NB4 (cell line): ENCODE measurements at regions not wholly inside any gene's neighbourhood (a gene's known extent, or its start where the extent isn't known, plus 50 kb on each side); places are given as distances from the start of the nearest gene placed in this dataset.

Experiments
- CTCF ChIP-seq: IDR thresholded peaks from one replicate; pipeline ENCODE4 v1.5.1; 2012; ENCODE audit warnings: low read depth, low read length
- MAX ChIP-seq: IDR thresholded peaks from 2 replicates; pipeline ENCODE4 v1.6.1; 2011; ENCODE audit warnings: low read depth, low read length
- MYC ChIP-seq: IDR thresholded peaks from 2 replicates; pipeline ENCODE4 v1.6.1; 2011; ENCODE audit warnings: low read depth, low read length
- POLR2A ChIP-seq: IDR thresholded peaks from 2 replicates; pipeline ENCODE4 v1.6.1; 2011; ENCODE audit warnings: mild to moderate bottlenecking; ENCODE audit not compliant: insufficient read length; ENCODE audit errors: extremely low read depth

GRCh38 chr21:36551321-36551720 lies 71.4 kb upstream of the CLDN14 start:
- no peak for TF ChIP-seq CTCF
- no peak for TF ChIP-seq MAX
- no peak for TF ChIP-seq POLR2A
- TF ChIP-seq MYC = no peak
